Muscle of leg (tissue), 3 donors: ENCODE measurements at regions not wholly inside any gene's neighbourhood (a gene's known extent, or its start where the extent isn't known, plus 50 kb on each side); places are given as distances from the start of the nearest gene placed in this dataset.

Experiments used
- DNase-seq: peaks from one replicate; pipeline ENCODE4 v3.0.0; 2013
- H3K27ac ChIP-seq: one replicate; pipeline ENCODE4 v1.5.1; 2013; ENCODE audit warnings: mild to moderate bottlenecking, low read length, control low read depth
- H3K27me3 ChIP-seq: one replicate; pipeline ENCODE4 v1.6.1; 2013; ENCODE audit warnings: low read length; ENCODE audit not compliant: control insufficient read depth, insufficient read depth
- H3K36me3 ChIP-seq: one replicate; pipeline ENCODE4 v1.6.1; 2013; ENCODE audit warnings: low read length; ENCODE audit not compliant: control insufficient read depth, insufficient read depth
- H3K4me1 ChIP-seq: one replicate; pipeline ENCODE4 v1.6.1; 2013; ENCODE audit warnings: low read length; ENCODE audit not compliant: control insufficient read depth, insufficient read depth
- H3K4me3 ChIP-seq: one replicate; pipeline ENCODE4 v1.5.1; 2013; ENCODE audit warnings: low read length, control low read depth
- H3K9me3 ChIP-seq: replicated peaks from 2 replicates; pipeline ENCODE4 v1.6.1; 2013; ENCODE audit warnings: low read depth, low read length; ENCODE audit not compliant: control insufficient read depth
- WGBS: methylation state at CpG from one replicate; pipeline ENCODE4 v1.1.5; 2013; ENCODE audit warnings: missing lambda C conversion rate; ENCODE audit not compliant: insufficient coverage; 5-methylcytosine and 5-hydroxymethylcytosine counted together

DNA sequence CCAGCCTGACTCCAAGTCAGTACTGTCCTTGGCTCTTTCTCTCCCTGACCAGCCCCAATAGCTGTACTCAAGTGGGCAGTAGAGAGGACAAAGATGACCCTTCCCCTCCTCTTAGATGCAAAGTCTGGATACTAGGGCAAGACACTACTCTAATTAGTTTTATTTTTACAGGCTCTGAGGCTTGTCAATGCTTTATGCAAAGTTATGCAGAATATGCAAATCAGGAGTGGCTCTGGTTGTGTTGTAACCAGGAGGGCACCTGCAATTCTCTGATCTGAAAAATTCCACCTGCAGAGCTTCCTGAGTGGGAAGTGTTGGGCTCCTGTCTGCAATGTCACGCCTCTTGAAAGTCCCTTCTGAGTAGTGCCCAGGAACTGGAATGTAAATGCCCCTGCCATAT, 201.5 kb downstream of the RGS3 start:
- no peaks in the 10 kb centered on the region for H3K4me1 ChIP-seq
- no peaks in the 10 kb centered on the region for H3K36me3 ChIP-seq
- DNase-seq: no peak
- peaks cover 8% of the 10 kb centered on the region for H3K27me3 ChIP-seq
- peaks cover 4% of the 10 kb centered on the region for H3K9me3 ChIP-seq
- H3K4me3 ChIP-seq: no peak overlapping the region
- 60% methylated on average over 1 of the region's 1 CpG for WGBS
- H3K27ac ChIP-seq: no peak overlapping the region

DNA sequence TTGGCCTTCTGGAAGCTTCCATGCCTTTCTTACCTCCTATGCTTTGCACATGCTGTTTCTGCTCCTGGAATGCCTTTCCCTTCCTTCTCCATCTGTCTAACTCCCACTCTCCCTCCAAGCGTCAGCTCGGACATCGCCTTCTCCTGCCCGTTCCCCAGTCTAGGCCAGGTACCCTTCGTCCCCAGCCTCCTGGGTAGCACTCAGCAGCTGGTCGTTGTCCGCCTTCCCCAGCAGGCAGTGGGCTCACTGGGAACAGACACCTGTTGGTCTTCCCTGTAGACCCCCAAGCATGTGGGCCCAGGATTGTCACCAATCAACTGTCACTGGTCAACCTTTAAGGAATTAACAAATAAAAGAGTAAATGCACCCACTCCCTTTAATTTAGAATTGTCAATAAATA, 202.2 kb downstream of the RGS3 start:
- Histone ChIP-seq H3K9me3 (peaks cover 4% of the 10 kb centered on the region), H3K27ac (no peak overlapping the region), H3K4me3 (no peak overlapping the region), H3K4me1 (no peaks in the 10 kb centered on the region), H3K27me3 (peaks cover 8% of the 10 kb centered on the region), H3K36me3 (no peaks in the 10 kb centered on the region)
- 87% methylated on average over 7 of the region's 7 CpGs for WGBS
- no peak for DNase-seq

DNA sequence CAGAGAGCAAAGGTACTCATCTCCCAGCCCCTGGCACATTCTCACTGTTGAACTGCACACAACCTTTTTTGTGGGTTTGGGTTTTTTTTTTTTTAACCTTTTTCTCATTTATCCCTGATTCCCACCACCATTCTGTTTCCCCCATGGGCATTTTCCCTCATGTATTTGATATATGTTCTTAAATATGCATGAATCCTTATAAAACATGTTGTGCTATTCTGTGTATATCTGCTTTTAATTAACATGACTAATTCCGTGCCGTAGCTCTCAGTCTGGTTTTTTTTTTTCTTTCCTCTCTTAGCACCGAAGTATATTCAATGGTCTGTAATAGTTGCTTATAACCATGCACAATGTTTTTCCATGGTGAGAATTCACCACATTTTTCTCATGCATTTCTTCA, 204.5 kb downstream of the RGS3 start:
- no CpG with 5 or more reads among the region's 3 CpGs for WGBS
- Histone ChIP-seq H3K36me3 (no peaks in the 10 kb centered on the region), H3K4me3 (no peak overlapping the region), H3K4me1 (no peaks in the 10 kb centered on the region), H3K27ac (no peak overlapping the region), H3K27me3 (peaks cover 6% of the 10 kb centered on the region), H3K9me3 (peaks cover 4% of the 10 kb centered on the region)
- no peak for DNase-seq

DNA sequence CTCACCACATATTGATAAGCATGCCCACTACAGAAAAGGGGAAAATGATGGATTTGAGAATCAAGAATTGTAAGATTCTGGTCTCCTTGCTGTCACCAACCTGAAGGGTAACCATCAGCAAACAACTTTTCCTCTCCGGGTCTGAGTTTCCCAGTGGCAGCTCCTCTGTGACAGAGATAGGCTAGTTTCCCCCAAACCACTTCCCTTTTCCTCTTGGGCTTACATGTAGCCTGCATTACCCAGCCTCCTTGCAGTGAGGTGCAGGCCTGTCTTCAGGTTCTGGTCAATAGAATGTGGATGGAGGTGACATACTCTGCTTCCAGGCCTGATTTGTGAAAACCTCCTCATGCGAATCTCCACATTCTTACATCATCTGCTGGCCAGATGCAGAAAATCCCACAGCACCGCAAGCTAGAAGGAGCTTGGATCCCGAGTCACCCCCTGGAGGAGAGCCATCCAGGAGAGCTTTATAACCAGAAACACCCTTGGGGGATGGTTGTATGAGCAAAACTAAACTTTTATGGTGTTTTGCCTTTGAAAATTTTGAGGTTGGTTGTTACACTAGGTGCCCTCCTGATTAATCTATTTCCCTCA, 206.1 kb downstream of the RGS3 start:
- H3K9me3 ChIP-seq: peaks cover 4% of the 10 kb centered on the region
- no peaks in the 10 kb centered on the region for H3K36me3 ChIP-seq
- no peak overlapping the region for H3K27ac ChIP-seq
- H3K27me3 ChIP-seq: peaks cover 2% of the 10 kb centered on the region
- no peak overlapping the region for H3K4me3 ChIP-seq
- no CpG with 5 or more reads among the region's 4 CpGs for WGBS
- no peak for DNase-seq
- H3K4me1 ChIP-seq: no peaks in the 10 kb centered on the region

DNA sequence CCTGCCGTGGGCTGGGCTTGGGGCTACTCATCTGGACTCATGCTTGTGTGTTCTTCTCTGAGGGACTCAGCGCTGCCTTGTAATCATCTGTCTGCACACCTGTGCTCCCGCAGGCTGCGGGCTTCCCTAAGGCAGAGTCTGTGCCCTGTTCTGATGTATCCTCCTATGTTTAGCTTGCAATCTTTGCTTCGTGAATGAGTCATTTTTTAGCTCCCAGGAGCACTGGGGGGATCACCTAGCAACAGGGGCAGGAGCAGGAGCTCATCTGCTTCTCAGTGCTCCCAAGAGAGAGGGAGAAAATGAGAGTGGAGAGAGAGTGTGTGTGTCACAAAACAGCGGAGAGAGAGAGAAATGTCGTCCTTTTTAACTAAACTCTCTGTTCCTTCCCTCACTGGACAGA, 202.4 kb upstream of the ZNF618 start:
- Histone ChIP-seq H3K9me3 (peaks cover 4% of the 10 kb centered on the region), H3K4me3 (no peak overlapping the region), H3K27ac (no peak overlapping the region), H3K27me3 (peaks cover 7% of the 10 kb centered on the region), H3K4me1 (peaks cover 11% of the 10 kb centered on the region), H3K36me3 (no peaks in the 10 kb centered on the region)
- no peak for DNase-seq
- WGBS: 45% methylated on average over 2 of the region's 7 CpGs

DNA sequence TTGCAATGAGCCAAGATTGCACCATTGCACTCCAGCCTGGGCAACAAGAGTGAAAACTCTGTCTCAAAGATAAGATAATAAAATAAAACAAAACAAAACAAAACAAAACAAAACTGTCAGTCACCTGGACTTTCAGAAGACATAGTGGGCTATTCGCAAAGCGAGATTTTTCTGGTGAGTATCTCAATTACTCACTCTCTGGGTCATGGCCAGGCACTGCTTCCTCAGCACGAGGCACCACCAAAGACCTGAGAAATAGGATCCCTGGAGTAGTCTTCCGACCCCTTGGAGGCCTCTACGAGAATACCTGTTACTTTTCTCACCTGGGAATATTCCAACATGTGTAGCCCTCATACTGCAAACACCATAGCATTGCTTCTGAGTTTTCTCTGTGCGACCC, 201.7 kb upstream of the ZNF618 start:
- H3K36me3 ChIP-seq: no peaks in the 10 kb centered on the region
- no peak overlapping the region for H3K27ac ChIP-seq
- H3K9me3 ChIP-seq: peaks cover 4% of the 10 kb centered on the region
- DNase-seq: no peak
- WGBS: 61% methylated on average over 3 of the region's 6 CpGs
- peaks cover 7% of the 10 kb centered on the region for H3K27me3 ChIP-seq
- H3K4me1 ChIP-seq: peaks cover 11% of the 10 kb centered on the region
- no peak overlapping the region for H3K4me3 ChIP-seq

DNA sequence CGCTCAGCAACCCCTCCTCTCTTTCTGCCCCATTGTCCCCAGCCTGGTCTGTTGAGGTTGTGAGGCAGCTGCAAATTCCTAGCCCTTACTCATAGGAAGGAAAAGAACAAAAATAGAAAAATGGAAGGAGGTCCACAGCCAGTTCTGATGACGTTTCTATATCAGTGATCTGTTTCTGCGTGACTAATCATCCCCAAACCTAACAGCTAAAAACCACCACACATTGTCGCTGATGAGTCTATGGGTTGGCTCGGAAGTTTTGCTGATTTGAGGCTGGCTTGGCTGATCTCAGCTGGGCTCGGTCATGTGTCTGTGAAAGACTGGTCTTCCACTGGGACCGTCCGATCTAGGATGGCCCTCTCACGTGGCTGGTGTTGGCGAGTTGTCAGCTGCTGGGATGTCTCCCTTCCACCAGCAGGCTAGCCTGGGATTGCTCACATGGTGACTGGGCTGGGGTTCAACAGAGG, 200.6 kb upstream of the ZNF618 start:
- peaks cover 5% of the 10 kb centered on the region for H3K27me3 ChIP-seq
- peak; percentile 66 for DNase-seq
- H3K9me3 ChIP-seq: no peaks in the 10 kb centered on the region
- WGBS: 44% methylated on average over 5 of the region's 10 CpGs
- H3K27ac ChIP-seq: peak overlapping the region; percentile 44
- H3K36me3 ChIP-seq: no peaks in the 10 kb centered on the region
- H3K4me1 ChIP-seq: peaks cover 11% of the 10 kb centered on the region
- no peak overlapping the region for H3K4me3 ChIP-seq

DNA sequence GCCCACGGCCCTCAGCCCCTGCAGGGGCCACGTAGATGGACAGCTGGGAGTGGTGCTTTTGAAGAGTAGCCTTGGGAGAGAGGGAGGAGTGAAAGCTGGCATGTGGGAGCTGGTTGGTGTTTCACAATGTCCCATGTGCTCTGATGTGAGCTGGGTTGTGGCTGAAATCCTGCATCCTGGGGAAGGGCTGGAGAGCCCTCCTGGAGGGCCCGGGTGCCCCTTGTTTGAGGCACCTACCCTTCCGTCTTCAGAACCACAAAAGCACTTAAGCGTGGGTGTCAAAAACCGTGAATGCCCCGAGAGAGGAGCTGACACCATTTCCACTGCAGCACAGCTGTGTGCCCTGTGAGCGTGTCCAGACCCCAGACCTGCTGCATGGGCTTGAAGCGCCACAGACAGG, 199.1 kb upstream of the ZNF618 start:
- 65% methylated on average over 9 of the region's 9 CpGs for WGBS

DNA sequence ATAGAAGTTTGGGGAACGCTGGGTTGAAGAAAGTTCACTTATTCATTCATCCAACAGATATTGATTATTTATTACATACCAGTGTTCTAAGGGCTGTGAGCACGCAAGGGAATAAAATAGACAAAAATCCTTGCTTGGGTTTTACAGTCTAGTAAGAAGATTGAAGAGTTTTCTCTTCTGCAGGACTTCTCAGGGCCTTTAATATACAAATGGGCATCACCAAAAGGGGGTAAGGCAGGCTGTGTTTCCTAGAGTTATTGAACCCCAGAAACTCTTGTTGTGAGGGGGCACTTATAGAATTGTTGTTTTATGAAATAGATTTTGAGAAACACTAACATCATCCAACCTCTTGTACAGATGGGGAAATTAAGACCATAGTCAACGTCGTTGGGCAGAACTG, 198.5 kb upstream of the ZNF618 start:
- no peak overlapping the region for H3K27ac ChIP-seq
- 70% methylated on average over 2 of the region's 4 CpGs for WGBS
- peaks cover 5% of the 10 kb centered on the region for H3K27me3 ChIP-seq
- peaks cover 13% of the 10 kb centered on the region for H3K4me1 ChIP-seq
- DNase-seq: no peak
- H3K4me3 ChIP-seq: no peak overlapping the region
- no peaks in the 10 kb centered on the region for H3K36me3 ChIP-seq
- H3K9me3 ChIP-seq: no peaks in the 10 kb centered on the region

More for the DNA sequence above, 199.1 kb upstream of the ZNF618 start:
- Histone ChIP-seq H3K9me3 (no peaks in the 10 kb centered on the region), H3K4me1 (peaks cover 11% of the 10 kb centered on the region), H3K27ac (no peak overlapping the region), H3K36me3 (no peaks in the 10 kb centered on the region), H3K27me3 (peaks cover 5% of the 10 kb centered on the region), H3K4me3 (no peak overlapping the region)
- no peak for DNase-seq

DNA sequence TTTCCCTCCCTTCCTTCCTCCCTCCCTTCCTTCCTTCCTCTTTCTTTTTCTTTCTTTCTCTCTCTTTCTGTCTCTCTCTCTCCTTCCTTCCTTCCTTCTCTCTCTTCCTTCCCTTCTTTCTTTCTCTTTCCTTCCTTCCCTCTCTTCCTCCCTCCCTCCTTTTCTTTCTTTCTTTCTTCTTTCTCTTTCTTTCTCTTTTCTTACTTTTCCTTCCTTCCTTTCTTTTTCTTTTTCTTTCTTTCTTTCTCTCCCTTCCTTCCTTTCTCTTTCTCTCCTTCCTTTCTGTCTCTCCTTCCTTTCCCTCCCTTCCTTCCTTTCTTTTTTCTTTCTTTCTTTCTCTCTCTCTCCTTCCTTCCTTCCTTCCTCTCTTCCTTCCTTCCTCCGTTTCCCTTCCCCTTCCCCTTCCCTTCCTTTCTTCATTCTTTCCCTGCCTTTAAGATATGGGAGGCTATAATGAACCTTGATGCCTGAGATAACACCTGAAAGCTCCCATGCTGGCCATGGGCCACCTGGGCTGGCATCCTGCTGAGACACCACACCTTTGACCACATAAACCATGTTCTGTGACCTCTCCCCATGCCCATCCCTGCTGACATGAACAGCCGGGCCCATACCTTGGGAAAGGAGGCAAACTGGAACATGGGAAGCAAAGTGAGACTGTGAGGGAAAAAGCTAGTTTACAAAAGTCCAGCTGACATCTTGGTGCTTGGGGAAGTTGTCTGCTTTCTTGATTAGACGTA, 197.8 kb upstream of the ZNF618 start:
- peaks cover 13% of the 10 kb centered on the region for H3K4me1 ChIP-seq
- no peaks in the 10 kb centered on the region for H3K36me3 ChIP-seq
- no peak overlapping the region for H3K4me3 ChIP-seq
- no peak for DNase-seq
- WGBS: no CpG with 5 or more reads among the region's 3 CpGs
- H3K27ac ChIP-seq: no peak overlapping the region
- H3K27me3 ChIP-seq: peaks cover 5% of the 10 kb centered on the region
- H3K9me3 ChIP-seq: no peaks in the 10 kb centered on the region
